SK-N-SH (cell line): ENCODE measurements at regions not wholly inside any gene's neighbourhood (a gene's known extent, or its start where the extent isn't known, plus 50 kb on each side); places are given as distances from the start of the nearest gene placed in this dataset.

Experiments
- CTCF ChIA-PET: fragments of 300-600, 350-600 bp; formaldehyde crosslinking; extraction: SDS; loops from one replicate; lab custom pipeline; 2021; lab: Yijun Ruan, JAX
- POLR2A ChIA-PET: fragments of 350-600 bp; sonication (Branson Sonifier 250); formaldehyde crosslinking; extraction: SDS; loops from one replicate; lab custom pipeline; 2020; ENCODE audit warnings: antibody characterized with exemption, inconsistent platforms; lab: Yijun Ruan, JAX
- DNase-seq: peaks from one replicate; pipeline ENCODE4 v3.0.0; 2012
- H2AFZ ChIP-seq: fragments of 200-600 bp; sonication (generic); 2 replicates; pipeline ENCODE4 v1.8.1; 2016; ENCODE audit warnings: antibody characterized with exemption, mild to moderate bottlenecking, low read depth
- H3F3A ChIP-seq: fragments of 200-600 bp; sonication (generic); replicated peaks from 2 replicates; pipeline ENCODE3; 2016; ENCODE audit warnings: antibody characterized with exemption, mild to moderate bottlenecking; ENCODE audit not compliant: insufficient read depth
- H3K27ac ChIP-seq, 2 experiments: fragments of 200-500 bp in 1 of 2; fragments of 200-600 bp in 1 of 2; sonication (Bioruptor generic) in 1 of 2; sonication (generic), shearing (Covaris generic) in 1 of 2; 2 replicates each; pipeline versions ENCODE4 v1.5.1 to v1.6.1; 2014 to 2016; ENCODE audit warnings: low read depth in 2 of 2, inconsistent platforms in 1 of 2, low read length in 1 of 2, mild to moderate bottlenecking in 1 of 2, mixed read lengths in 1 of 2
- H3K27me3 ChIP-seq: fragments of 200-600 bp; sonication (generic), shearing (Covaris generic); 2 replicates; pipeline ENCODE4 v1.6.1; 2016; ENCODE audit warnings: mixed run types; ENCODE audit not compliant: insufficient read depth
- H3K36me3 ChIP-seq, 2 experiments: fragments of 200-500 bp in 1 of 2; fragments of 200-600 bp in 1 of 2; sonication (Bioruptor generic) in 1 of 2; sonication (generic) in 1 of 2; replicated peaks in 1 of 2; 2 replicates each; pipeline versions ENCODE3 to v1.5.1; 2014 to 2016; ENCODE audit warnings: low read length in 1 of 2, mild to moderate bottlenecking in 1 of 2; ENCODE audit not compliant: insufficient read depth in 2 of 2, control insufficient read depth in 1 of 2
- H3K4me1 ChIP-seq, 2 experiments: fragments of 200-500 bp in 1 of 2; fragments of 200-600 bp in 1 of 2; sonication (Bioruptor generic) in 1 of 2; sonication (generic), shearing (Covaris generic) in 1 of 2; 2 replicates each; pipeline versions ENCODE4 v1.5.1 to v1.6.1; 2014 to 2016; ENCODE audit warnings: low read depth in 1 of 2, low read length in 1 of 2, mixed run types in 1 of 2; ENCODE audit not compliant: insufficient read depth in 2 of 2, control insufficient read depth in 1 of 2
- H3K4me2 ChIP-seq: fragments of 200-600 bp; sonication (generic), shearing (Covaris generic); 2 replicates; pipeline ENCODE4 v1.6.1; 2017; ENCODE audit warnings: mixed run types
- H3K4me3 ChIP-seq, 2 experiments: fragments of 200-500 bp in 1 of 2; fragments of 200-600 bp in 1 of 2; sonication (Bioruptor generic) in 1 of 2; sonication (generic), shearing (Covaris generic) in 1 of 2; 2 replicates each; pipeline versions ENCODE4 v1.5.1 to v1.8.1; 2014 to 2016; ENCODE audit warnings: low read depth in 2 of 2, inconsistent platforms in 1 of 2, low read length in 1 of 2, mild to moderate bottlenecking in 1 of 2, mixed read lengths in 1 of 2, moderate library complexity in 1 of 2
- H3K79me2 ChIP-seq: fragments of 200-600 bp; sonication (generic); 2 replicates; pipeline ENCODE4 v1.8.1; 2017; ENCODE audit warnings: mild to moderate bottlenecking; ENCODE audit not compliant: insufficient read depth
- H3K9ac ChIP-seq: fragments of 200-600 bp; sonication (generic); 2 replicates; pipeline ENCODE4 v1.6.1; 2017; ENCODE audit warnings: mixed run types
- H3K9me2 ChIP-seq: fragments of 200-600 bp; sonication (generic); 2 replicates; pipeline ENCODE4 v1.6.1; 2017; ENCODE audit warnings: mixed run types
- H3K9me3 ChIP-seq: fragments of 200-600 bp; sonication (generic); 2 replicates; pipeline ENCODE4 v1.6.1; 2017; ENCODE audit warnings: mixed run types, mild to moderate bottlenecking, moderate library complexity
- H4K20me1 ChIP-seq: fragments of 200-600 bp; sonication (generic); 2 replicates; pipeline ENCODE4 v1.6.1; 2017; ENCODE audit warnings: mild to moderate bottlenecking, mixed run types; ENCODE audit not compliant: insufficient read depth
- CHD2 ChIP-seq: fragments of 150-350 bp; IDR thresholded peaks from 2 replicates; pipeline ENCODE4 v1.6.1; 2018; ENCODE audit warnings: low read length; ENCODE audit not compliant: partially characterized antibody
- EP300 ChIP-seq, 2 experiments: IDR thresholded peaks; 2 replicates each; pipeline versions ENCODE4 v1.4.0 to v1.6.1; 2012; ENCODE audit warnings: borderline replicate concordance in 1 of 2, low read depth in 1 of 2, low read length in 1 of 2
- EZH2phosphoT487 ChIP-seq: fragments of 200-600 bp; sonication (generic); IDR thresholded peaks from 2 replicates; pipeline ENCODE4 v1.6.1; 2017; ENCODE audit warnings: low read depth, mixed run types, mild to moderate bottlenecking, antibody characterized with exemption, moderate library complexity, borderline replicate concordance
- FOSL2 ChIP-seq: IDR thresholded peaks from 2 replicates; pipeline ENCODE4 v1.4.0; 2012; ENCODE audit warnings: low read depth, mild to moderate bottlenecking, moderate library complexity, borderline replicate concordance
- FOXJ3 ChIP-seq: sonication (generic); formaldehyde crosslinking; IDR thresholded peaks from 2 replicates; pipeline ENCODE4 v1.5.1; 2020; ENCODE audit warnings: mild to moderate bottlenecking, missing genetic modification reagents
- GABPA ChIP-seq: IDR thresholded peaks from 2 replicates; pipeline ENCODE4 v1.4.0; 2012; ENCODE audit warnings: low read depth, mild to moderate bottlenecking
- IRF3 ChIP-seq: fragments of 150-350 bp; IDR thresholded peaks from 2 replicates; pipeline ENCODE4 v1.6.1; 2016; ENCODE audit warnings: mild to moderate bottlenecking, low read depth, low read length
- MAX ChIP-seq: IDR thresholded peaks from 2 replicates; pipeline ENCODE4 v1.4.0; 2012; ENCODE audit warnings: low read depth
- MXI1 ChIP-seq: IDR thresholded peaks from 2 replicates; pipeline ENCODE4 v1.6.1; 2012; ENCODE audit warnings: mild to moderate bottlenecking, low read depth, low read length, improper control_type of control experiment
- NFIC ChIP-seq: IDR thresholded peaks from 2 replicates; pipeline ENCODE4 v1.4.0; 2012; ENCODE audit warnings: borderline replicate concordance
- RCOR1 ChIP-seq: fragments of 150-350 bp; IDR thresholded peaks from 2 replicates; pipeline ENCODE4 v1.6.1; 2017; ENCODE audit warnings: antibody characterized with exemption, low read length
- SIN3A ChIP-seq: IDR thresholded peaks from 2 replicates; pipeline ENCODE4 v1.6.1; 2012; ENCODE audit warnings: low read depth, mild to moderate bottlenecking, low read length, moderate library complexity, borderline replicate concordance
- TAF1 ChIP-seq: IDR thresholded peaks from 2 replicates; pipeline ENCODE4 v1.6.1; 2012; ENCODE audit warnings: low read depth, mild to moderate bottlenecking, low read length, moderate library complexity, borderline replicate concordance
- TCF12 ChIP-seq: IDR thresholded peaks from 2 replicates; pipeline ENCODE4 v1.4.0; 2012
- TEAD4 ChIP-seq: IDR thresholded peaks from 2 replicates; pipeline ENCODE4 v1.4.0; 2012; ENCODE audit warnings: mild to moderate bottlenecking, borderline replicate concordance; ENCODE audit not compliant: insufficient read depth
- USF2 ChIP-seq: fragments of 150-350 bp; IDR thresholded peaks from 2 replicates; pipeline ENCODE4 v1.6.1; 2017; ENCODE audit warnings: antibody characterized with exemption, low read length, low read depth, borderline replicate concordance
- YY1 ChIP-seq: IDR thresholded peaks from 2 replicates; pipeline ENCODE4 v1.4.0; 2012; ENCODE audit warnings: low read depth, mild to moderate bottlenecking
- WGBS: methylation state at CpG from one replicate; pipeline ENCODE4 v1.1.6; 2017; ENCODE audit warnings: low lambda C conversion rate; 5-methylcytosine and 5-hydroxymethylcytosine counted together

- TF ChIP-seq SIN3A, result no peak
- no peak for TF ChIP-seq RCOR1
- TF ChIP-seq TEAD4, result no peak
- TF ChIP-seq MXI1, result no peak
- no peak for TF ChIP-seq EZH2phosphoT487
- no peak for TF ChIP-seq EP300 (IDR thresholded peaks at IDR 0.05; ENCODE audit: borderline replicate concordance in 1 of 2, low read depth in 1 of 2, low read length in 1 of 2)
- no peak for TF ChIP-seq MAX
These were observed 330.0 kb upstream of the BRINP3 start (continued) for GRCh38 chr1:190807629-190808028.

- Histone ChIP-seq H3K4me2 (no peak overlapping the region), H3K27ac (no peak overlapping the region), H2AFZ (no peak overlapping the region), H3K9me2 (no peaks in the 10 kb centered on the region; the same call in 1 of the 2 replicates), H3K27me3 (no peaks in the 10 kb centered on the region; the same call in 1 of the 2 replicates), H3K79me2 (no peaks in the 10 kb centered on the region), H3K9me3 (no peaks in the 10 kb centered on the region), H3K9ac (no peak overlapping the region), H4K20me1 (no peaks in the 10 kb centered on the region), H3F3A (no peaks in the 10 kb centered on the region), H3K4me3 (no peak overlapping the region), H3K4me1 (no peaks in the 10 kb centered on the region), H3K36me3 (no peaks in the 10 kb centered on the region)
- DNase-seq, result no peak
- POLR2A ChIA-PET, result no interaction called here
- 2% methylated on average over 3 of the region's 3 CpGs for WGBS
- CTCF ChIA-PET, result no interaction called here
- TF ChIP-seq TAF1 (no peak), EP300 (IDR thresholded peaks at IDR 0.05; ENCODE audit: borderline replicate concordance in 1 of 2, low read depth in 1 of 2, low read length in 1 of 2) (no peak), GABPA (no peak), YY1 (no peak), IRF3 (no peak), SIN3A (no peak), CHD2 (no peak), MAX (no peak), TCF12 (no peak), FOXJ3 (CRISPR knock-in tag) (no peak), MXI1 (no peak), FOSL2 (no peak), USF2 (no peak), EZH2phosphoT487 (no peak), NFIC (no peak), TEAD4 (no peak)
- TF ChIP-seq, all 33 proteins: peak for 0
These were observed 330.4 kb upstream of the BRINP3 start for GRCh38 chr1:190808035-190808434.
